ENCODE measurements at regions not wholly inside any gene's neighbourhood (a gene's known extent, or its start where the extent isn't known, plus 50 kb on each side); places are given as distances from the start of the nearest gene placed in this dataset.

- Mint-ChIP-seq H3K9me3 (no peaks in the 10 kb centered on the region), H3K27me3 (ENCODE audit: insufficient read depth) (no peaks in the 10 kb centered on the region), H3K36me3 (ENCODE audit: low read depth) (no peaks in the 10 kb centered on the region)
Measured at GRCh38 chr20:11207749-11208502, 534.1 kb upstream of the JAG1 start.

GRCh38 chr20:11210611-11211010, 536.8 kb upstream of the JAG1 start:
- DNase-seq (ENCODE audit: low spot score): no peak
- H3K36me3 Mint-ChIP-seq (ENCODE audit: low read depth): no peaks in the 10 kb centered on the region
- no peak overlapping the region for H3K4me3 Mint-ChIP-seq
- no peak overlapping the region for H3K27ac Mint-ChIP-seq
- no peaks in the 10 kb centered on the region for H3K4me1 Mint-ChIP-seq (ENCODE audit: low read depth)
- no peaks in the 10 kb centered on the region for H3K27me3 Mint-ChIP-seq (ENCODE audit: insufficient read depth)
- intact Hi-C loops (cut with micrococcal nuclease): no loop called here
- no peaks in the 10 kb centered on the region for H3K9me3 Mint-ChIP-seq

More at GRCh38 chr20:11207749-11208502, 534.1 kb upstream of the JAG1 start:
- DNase-seq (ENCODE audit: low spot score): no peak
- Mint-ChIP-seq H3K4me1 (ENCODE audit: low read depth) (no peaks in the 10 kb centered on the region), H3K4me3 (no peak overlapping the region), H3K27ac (no peak overlapping the region)
- intact Hi-C loops (cut with micrococcal nuclease): loop anchor here (5.0 kb wide), 2 partner anchors 736 to 1231 kb away; no protein-coding TSS in a partner anchor

DNA sequence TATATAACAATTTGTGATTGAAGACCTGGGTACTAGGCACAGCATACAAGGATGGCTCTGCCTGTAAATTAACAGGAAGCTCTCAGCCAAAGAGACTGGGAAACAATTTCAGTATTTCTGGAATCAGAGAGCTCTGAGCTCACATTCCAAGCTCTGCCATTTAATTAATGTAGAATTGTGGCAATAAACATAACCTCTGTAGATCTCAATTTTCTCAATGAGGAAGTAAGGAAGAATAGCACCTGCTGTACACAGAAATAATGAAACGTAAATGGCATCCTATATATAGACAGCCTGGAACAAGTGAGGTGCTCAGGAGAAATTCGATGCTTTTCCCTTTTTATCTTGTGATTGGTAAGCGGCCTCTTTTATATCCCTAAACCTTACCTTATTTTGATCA, 538.5 kb upstream of the JAG1 start:
- Mint-ChIP-seq H3K27ac (no peak overlapping the region), H3K27me3 (ENCODE audit: insufficient read depth) (no peaks in the 10 kb centered on the region), H3K4me3 (no peak overlapping the region), H3K36me3 (ENCODE audit: low read depth) (no peaks in the 10 kb centered on the region), H3K9me3 (no peaks in the 10 kb centered on the region), H3K4me1 (ENCODE audit: low read depth) (no peaks in the 10 kb centered on the region)
- DNase-seq (ENCODE audit: low spot score): no peak
- intact Hi-C loops (cut with micrococcal nuclease): no loop called here

GRCh38 chr20:11212902-11213301, 539.1 kb upstream of the JAG1 start:
- H3K27me3 Mint-ChIP-seq (ENCODE audit: insufficient read depth): no peaks in the 10 kb centered on the region
- no peak for DNase-seq (ENCODE audit: low spot score)
- H3K27ac Mint-ChIP-seq: no peak overlapping the region
- no peaks in the 10 kb centered on the region for H3K36me3 Mint-ChIP-seq (ENCODE audit: low read depth)
- intact Hi-C loops (cut with micrococcal nuclease): no loop called here
- H3K4me1 Mint-ChIP-seq (ENCODE audit: low read depth): no peaks in the 10 kb centered on the region
- H3K9me3 Mint-ChIP-seq: no peaks in the 10 kb centered on the region
- no peak overlapping the region for H3K4me3 Mint-ChIP-seq

GRCh38 chr20:11214256-11214840, 540.5 kb upstream of the JAG1 start:
- no peaks in the 10 kb centered on the region for H3K27me3 Mint-ChIP-seq (ENCODE audit: insufficient read depth)
- intact Hi-C loops (cut with micrococcal nuclease): no loop called here
- H3K4me3 Mint-ChIP-seq: no peak overlapping the region
- no peaks in the 10 kb centered on the region for H3K9me3 Mint-ChIP-seq
- no peak overlapping the region for H3K27ac Mint-ChIP-seq
- no peaks in the 10 kb centered on the region for H3K4me1 Mint-ChIP-seq (ENCODE audit: low read depth)
- DNase-seq (ENCODE audit: low spot score): no peak
- no peaks in the 10 kb centered on the region for H3K36me3 Mint-ChIP-seq (ENCODE audit: low read depth)

GRCh38 chr20:11216451-11217314, 542.9 kb upstream of the JAG1 start:
- no peaks in the 10 kb centered on the region for H3K9me3 Mint-ChIP-seq
- H3K4me3 Mint-ChIP-seq: no peak overlapping the region
- DNase-seq (ENCODE audit: low spot score): no peak
- intact Hi-C loops (cut with micrococcal nuclease): no loop called here
- H3K4me1 Mint-ChIP-seq (ENCODE audit: low read depth): no peaks in the 10 kb centered on the region
- no peak overlapping the region for H3K27ac Mint-ChIP-seq
- no peaks in the 10 kb centered on the region for H3K27me3 Mint-ChIP-seq (ENCODE audit: insufficient read depth)
- no peaks in the 10 kb centered on the region for H3K36me3 Mint-ChIP-seq (ENCODE audit: low read depth)

DNA sequence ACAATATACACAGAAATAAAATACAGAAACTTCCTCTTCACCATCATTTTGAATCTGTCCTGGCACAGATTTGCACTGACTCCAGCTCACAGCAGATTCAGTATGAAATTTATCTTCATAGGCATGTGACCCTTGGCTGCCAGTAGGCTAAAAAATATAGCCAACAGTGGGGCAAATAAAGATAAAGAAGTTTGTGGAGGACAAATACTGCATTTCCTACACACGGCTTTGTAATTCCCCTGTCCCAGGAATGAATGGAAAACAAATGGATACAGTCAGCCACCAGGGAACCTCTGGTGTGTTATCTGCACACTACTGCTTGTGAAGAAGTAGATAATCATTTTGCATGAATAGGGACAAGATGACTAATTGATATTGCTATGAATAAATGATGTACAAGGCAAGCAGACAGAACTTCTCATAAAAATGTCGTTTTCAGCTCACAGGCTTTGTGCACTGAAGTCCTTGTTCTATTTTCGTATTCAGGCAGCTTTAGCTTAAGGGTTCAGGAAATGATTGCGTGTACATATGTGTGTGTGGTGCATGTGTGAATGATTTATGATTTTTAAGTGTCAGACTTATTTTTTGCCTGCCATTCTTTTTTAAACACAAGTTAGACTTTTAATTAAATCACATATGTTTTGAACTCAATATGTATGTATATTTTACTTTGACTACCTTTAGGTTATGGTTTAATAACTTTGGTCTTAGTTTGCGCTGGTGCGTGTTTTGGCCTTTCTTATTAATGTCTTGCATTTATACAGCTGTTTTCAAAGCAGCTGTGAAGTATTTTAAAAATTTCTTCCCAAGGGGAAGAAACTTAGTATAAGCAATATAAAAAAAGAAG, 543.8 kb upstream of the JAG1 start:
- no peak for DNase-seq (ENCODE audit: low spot score)
- Mint-ChIP-seq H3K27me3 (ENCODE audit: insufficient read depth) (no peaks in the 10 kb centered on the region), H3K27ac (no peak overlapping the region), H3K4me1 (ENCODE audit: low read depth) (no peaks in the 10 kb centered on the region), H3K4me3 (no peak overlapping the region), H3K9me3 (no peaks in the 10 kb centered on the region), H3K36me3 (ENCODE audit: low read depth) (no peaks in the 10 kb centered on the region)
- intact Hi-C loops (cut with micrococcal nuclease): no loop called here

GRCh38 chr20:11218173-11218680, 544.4 kb upstream of the JAG1 start:
- DNase-seq (ENCODE audit: low spot score): no peak
- H3K36me3 Mint-ChIP-seq (ENCODE audit: low read depth): no peaks in the 10 kb centered on the region
- H3K4me3 Mint-ChIP-seq: no peak overlapping the region
- H3K27ac Mint-ChIP-seq: no peak overlapping the region
- intact Hi-C loops (cut with micrococcal nuclease): no loop called here
- no peaks in the 10 kb centered on the region for H3K9me3 Mint-ChIP-seq
- H3K27me3 Mint-ChIP-seq (ENCODE audit: insufficient read depth): no peaks in the 10 kb centered on the region
- H3K4me1 Mint-ChIP-seq (ENCODE audit: low read depth): no peaks in the 10 kb centered on the region

- DNase-seq (ENCODE audit: low spot score): no peak
- no peaks in the 10 kb centered on the region for H3K4me1 Mint-ChIP-seq (ENCODE audit: low read depth)
- no peak overlapping the region for H3K4me3 Mint-ChIP-seq
- H3K27ac Mint-ChIP-seq: no peak overlapping the region
- no peaks in the 10 kb centered on the region for H3K9me3 Mint-ChIP-seq
- intact Hi-C loops (cut with micrococcal nuclease): no loop called here
- no peaks in the 10 kb centered on the region for H3K36me3 Mint-ChIP-seq (ENCODE audit: low read depth)
- no peaks in the 10 kb centered on the region for H3K27me3 Mint-ChIP-seq (ENCODE audit: insufficient read depth)
Measured at GRCh38 chr20:11219192-11219591, 545.4 kb upstream of the JAG1 start.

- no peak for DNase-seq (ENCODE audit: low spot score)
- no peaks in the 10 kb centered on the region for H3K27me3 Mint-ChIP-seq (ENCODE audit: insufficient read depth)
- no peaks in the 10 kb centered on the region for H3K4me1 Mint-ChIP-seq (ENCODE audit: low read depth)
- no peak overlapping the region for H3K4me3 Mint-ChIP-seq
- no peaks in the 10 kb centered on the region for H3K36me3 Mint-ChIP-seq (ENCODE audit: low read depth)
- no peak overlapping the region for H3K27ac Mint-ChIP-seq
- H3K9me3 Mint-ChIP-seq: no peaks in the 10 kb centered on the region
- intact Hi-C loops (cut with micrococcal nuclease): no loop called here
Measured at GRCh38 chr20:11221046-11221445, 547.2 kb upstream of the JAG1 start.

DNA sequence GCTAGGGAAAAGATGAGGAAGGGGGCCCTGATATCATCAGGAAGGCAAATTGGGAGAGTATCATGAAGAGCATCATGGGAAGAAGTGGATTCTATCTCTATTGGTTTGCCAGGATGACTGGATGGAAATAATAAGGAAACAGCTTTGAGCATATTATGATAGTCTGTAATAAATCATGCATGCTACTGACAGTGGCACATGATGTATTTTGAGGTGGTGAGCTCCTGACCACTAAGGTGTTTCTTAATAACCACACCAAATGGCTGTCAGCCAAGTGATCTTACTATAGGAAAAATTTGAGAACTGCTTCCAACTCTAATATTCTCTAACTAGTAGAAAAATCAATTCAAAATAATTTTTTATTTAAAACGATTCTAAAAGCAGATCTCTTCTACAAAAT, 548.4 kb upstream of the JAG1 start:
- no peak overlapping the region for H3K27ac Mint-ChIP-seq
- DNase-seq (ENCODE audit: low spot score): no peak
- no peak overlapping the region for H3K4me3 Mint-ChIP-seq
- H3K4me1 Mint-ChIP-seq (ENCODE audit: low read depth): no peaks in the 10 kb centered on the region
- H3K36me3 Mint-ChIP-seq (ENCODE audit: low read depth): no peaks in the 10 kb centered on the region
- H3K9me3 Mint-ChIP-seq: no peaks in the 10 kb centered on the region
- intact Hi-C loops (cut with micrococcal nuclease): no loop called here
- no peaks in the 10 kb centered on the region for H3K27me3 Mint-ChIP-seq (ENCODE audit: insufficient read depth)

DNA sequence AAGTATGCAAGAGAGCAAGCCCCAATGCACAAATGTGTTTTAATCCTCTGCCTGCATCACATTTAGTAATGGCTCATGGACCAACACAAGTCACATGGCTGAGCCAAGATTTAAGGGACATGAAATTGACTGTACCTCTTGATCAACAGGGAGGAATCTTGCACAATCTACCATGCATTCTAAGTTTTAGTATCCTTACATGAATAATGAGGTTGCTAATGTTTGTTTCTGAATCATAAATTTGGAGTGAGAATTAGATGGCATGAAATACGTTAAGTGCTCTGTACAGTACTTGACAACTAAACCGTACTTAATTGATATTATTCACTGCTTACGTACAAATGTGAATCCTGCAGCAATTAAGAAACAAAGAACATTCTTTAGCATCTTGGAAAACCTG, 553.8 kb upstream of the JAG1 start:
- Mint-ChIP-seq H3K36me3 (ENCODE audit: low read depth) (no peaks in the 10 kb centered on the region), H3K27ac (no peak overlapping the region), H3K9me3 (no peaks in the 10 kb centered on the region), H3K4me3 (no peak overlapping the region), H3K4me1 (ENCODE audit: low read depth) (no peaks in the 10 kb centered on the region), H3K27me3 (ENCODE audit: insufficient read depth) (no peaks in the 10 kb centered on the region)
- no peak for DNase-seq (ENCODE audit: low spot score)
- intact Hi-C loops (cut with micrococcal nuclease): no loop called here

All from activated T-helper 1 cell treated with anti-CD3 and anti-CD28 coated beads, Interleukin-12 subunit alpha, Interleukin-12 subunit beta, Interleukin-2, Interleukin-4 antibody, amounts not matched to agents 30 ng/mL and 10 ng/mL and 1 ng/mL, durations not matched to agents 14 hours and 24 hours and 36 hours (primary cell).